ENCODE measurements at regions not wholly inside any gene's neighbourhood (a gene's known extent, or its start where the extent isn't known, plus 50 kb on each side); places are given as distances from the start of the nearest gene placed in this dataset.

DNA sequence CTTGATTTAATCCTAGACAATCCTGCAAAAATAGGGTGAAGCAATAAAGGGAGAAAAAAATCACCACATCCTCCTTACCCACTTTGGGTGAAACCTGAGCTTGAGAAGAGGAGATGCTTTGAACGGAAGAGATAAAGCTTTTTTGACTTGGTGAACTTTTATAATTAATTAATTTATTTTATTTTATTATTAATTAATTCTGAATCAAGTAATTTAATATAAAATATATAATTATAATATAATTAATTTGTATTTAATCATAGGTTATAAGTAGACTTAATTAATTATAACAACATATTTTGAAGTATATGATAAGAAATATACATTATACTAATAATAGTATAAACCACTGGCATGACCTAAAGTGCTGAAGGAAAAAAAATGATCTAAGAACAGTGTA lies 2164.8 kb downstream of the LRRC4C start:
- no peak for DNase-seq (ENCODE audit: low spot score)

DNA sequence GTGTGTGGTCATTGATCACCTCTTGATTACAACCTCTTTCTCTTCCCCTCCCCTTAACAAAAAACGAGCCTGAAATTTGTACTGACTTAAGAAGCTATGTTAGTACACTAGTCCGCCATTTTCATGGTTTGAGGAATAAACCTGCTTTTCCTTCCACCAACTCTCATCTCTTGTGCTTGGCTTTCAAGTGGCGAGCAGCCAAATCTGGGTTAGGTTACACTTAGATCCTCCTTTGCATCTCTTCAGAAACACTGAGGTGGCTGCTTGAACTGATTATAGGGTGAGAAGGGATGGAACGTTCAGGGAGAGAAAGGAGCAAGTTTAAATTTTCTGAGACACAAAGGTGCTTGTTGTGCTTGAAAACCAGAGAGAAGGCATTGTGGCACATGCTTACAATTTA lies 2171.4 kb downstream of the LRRC4C start:
- no peak for DNase-seq (ENCODE audit: low spot score)

DNA sequence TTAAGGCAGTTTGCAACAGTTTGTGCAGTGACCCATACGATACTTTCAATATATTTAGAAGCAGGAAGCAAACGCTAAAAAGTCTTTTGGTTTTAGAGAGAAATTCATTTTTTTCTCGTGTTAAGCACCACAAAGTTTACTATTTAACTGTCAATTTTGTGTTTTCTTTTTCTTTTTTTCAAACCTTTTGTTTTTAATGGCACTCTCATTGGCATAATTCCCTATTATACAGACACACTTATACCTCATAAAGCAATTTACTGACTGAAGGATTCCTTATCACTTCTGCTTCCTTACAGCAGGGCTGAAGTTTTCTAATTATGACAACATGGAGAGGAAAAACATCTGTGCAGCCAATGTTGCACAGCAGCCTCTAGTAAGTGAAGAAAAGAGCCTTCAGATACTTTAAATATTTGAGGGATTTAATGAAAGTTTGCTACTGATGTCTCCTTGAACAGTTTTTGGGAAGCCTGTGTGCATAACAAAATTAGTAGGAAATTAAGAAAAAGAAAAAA lies 2191.2 kb downstream of the LRRC4C start:
- DNase-seq (ENCODE audit: low spot score) = no peak

DNA sequence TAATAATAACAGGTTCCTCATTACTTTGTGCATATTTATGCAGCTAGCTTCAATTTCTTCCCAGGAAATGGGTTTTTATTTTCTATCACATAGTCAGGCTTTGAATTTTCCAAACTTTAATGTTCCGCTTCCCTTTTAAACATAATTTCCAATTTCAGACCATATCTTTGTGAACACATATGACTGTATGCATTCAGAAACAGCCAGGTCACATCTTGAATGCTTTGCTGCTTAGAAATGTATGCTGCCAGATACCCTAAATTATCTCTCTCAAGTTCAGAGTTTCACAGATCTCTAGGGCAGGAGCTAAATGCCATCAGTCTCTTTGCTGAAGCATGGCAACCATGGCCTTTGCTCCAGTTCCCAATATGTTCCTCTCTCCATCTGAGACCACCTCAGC lies 2203.8 kb downstream of the LRRC4C start:
- DNase-seq (ENCODE audit: low spot score) = no peak

DNA sequence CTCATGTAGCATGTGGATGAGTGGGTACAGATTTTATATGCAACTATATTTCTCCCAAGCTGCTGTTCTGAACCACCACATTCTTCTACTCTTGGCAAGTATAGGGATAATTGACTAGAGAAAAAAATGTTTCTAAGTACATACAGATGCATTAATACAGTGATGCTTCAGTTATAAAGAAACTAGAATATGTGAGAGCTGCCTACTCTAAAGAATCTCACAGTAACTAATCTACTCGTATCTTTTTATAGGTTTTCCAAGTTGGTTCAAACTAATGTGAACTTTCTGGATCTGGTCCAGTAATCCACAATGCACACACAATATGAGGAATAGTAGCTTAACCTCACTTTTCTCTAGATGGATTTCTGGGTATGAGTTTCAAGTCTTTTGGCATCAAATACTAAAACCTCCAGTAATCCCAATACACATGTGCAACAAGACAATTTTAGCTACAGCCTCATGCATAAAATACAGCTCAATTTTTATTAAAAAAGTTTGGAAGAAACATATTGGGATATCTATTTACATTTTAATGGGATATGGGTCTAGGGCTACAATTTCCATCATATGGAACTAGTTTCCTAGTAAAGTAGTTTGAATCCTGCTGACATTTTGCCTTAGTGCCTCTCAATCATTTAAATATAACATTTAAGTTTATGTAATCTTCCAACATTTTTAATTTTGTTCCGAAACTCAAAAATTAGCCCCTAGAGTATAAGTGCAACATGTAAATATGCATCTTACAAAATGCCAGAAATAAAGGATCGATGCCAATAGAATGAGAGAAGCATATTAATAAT lies 2209.7 kb downstream of the LRRC4C start:
- DNase-seq (ENCODE audit: low spot score) = no peak

DNA sequence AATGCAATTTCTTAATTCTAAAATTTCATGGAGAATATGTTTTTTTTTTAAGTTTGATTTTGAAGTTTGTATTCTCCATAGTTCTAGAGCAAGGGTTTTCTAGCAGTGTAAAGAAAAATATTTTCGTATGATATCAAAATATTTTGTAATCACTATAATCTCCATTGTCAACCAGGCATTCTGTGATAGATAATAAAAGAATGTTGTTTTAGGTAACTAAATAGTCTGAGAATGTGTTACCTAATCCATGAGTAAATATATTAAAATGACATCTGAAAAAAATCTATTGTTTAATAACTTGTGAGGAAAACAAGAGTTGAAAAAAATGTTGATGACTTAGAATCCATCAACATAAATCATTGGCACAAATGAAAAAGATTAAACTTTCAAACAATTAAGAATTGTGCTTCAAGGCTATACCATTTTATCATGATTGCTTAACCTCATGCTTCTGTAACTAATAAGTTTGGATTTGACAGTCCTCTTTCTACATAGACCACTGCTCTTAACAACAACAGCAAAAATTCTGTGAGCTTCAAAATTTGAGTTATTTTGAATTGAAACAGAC lies 2211.8 kb downstream of the LRRC4C start:
- no peak for DNase-seq (ENCODE audit: low spot score)

DNA sequence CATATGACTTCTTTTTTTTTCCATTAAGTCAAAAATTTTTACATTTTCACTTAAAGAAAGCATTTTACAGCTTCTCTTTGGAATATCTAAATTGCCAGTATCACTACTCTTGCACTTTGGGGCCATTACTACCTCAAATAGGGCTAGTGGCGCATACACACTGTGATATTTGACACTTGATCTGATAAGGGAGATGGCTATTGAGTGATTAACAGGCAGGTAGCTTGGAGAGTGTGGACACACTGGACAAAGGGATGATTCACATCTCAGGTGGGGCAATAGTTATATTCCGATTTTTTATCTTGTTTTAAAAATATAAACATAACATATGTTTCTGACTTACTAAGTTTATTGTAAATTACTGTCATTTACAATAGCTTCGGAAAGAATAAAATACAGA lies 2219.9 kb downstream of the LRRC4C start:
- no peak for DNase-seq (ENCODE audit: low spot score)

DNA sequence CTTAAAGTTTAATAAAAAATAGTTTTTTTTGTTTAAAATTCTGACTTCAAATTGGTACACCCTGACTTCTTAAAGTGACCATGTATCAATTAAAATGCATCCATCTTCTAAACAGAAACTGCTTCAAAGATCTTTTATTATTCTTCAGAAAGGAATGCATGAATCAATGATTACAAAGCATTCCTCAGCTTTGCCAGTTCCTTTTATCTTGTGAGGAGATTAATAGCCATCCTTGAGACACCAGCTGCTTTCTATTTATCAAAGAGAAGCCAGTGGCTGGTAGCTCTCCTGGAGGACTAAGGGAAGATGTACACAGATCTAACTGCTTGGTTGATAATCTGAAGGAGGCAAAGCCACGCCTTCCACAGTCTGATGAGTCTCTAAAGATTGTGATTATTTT lies 2222.5 kb downstream of the LRRC4C start:
- DNase-seq (ENCODE audit: low spot score) = no peak

DNA sequence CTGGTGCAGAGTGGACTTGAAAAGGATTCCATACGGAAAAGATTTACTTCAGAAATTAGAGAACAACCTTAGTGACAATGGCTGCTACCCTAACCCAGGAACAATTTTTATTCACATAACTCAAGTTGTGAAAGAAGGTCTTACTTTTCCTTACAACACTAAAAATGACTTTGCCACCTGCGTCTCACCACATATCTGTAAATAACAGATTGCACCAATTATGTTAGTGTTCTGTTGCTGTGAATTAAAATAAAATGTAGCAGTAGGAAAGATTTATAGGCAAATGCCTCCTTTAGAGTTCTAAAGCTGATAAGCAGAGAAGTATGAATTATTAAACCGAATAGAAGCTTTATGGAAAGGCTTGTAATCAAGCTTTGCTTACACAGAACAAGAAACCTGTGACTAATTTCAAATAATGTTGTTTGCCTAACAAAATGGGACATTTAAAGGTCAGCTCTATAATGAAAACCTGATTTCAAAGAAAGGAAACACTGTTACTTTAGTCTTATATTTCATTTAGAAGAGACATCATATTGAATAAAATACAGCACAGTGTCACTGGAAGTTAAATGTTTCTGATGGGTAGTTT lies 2237.8 kb downstream of the LRRC4C start:
- DNase-seq (ENCODE audit: low spot score) = no peak

DNA sequence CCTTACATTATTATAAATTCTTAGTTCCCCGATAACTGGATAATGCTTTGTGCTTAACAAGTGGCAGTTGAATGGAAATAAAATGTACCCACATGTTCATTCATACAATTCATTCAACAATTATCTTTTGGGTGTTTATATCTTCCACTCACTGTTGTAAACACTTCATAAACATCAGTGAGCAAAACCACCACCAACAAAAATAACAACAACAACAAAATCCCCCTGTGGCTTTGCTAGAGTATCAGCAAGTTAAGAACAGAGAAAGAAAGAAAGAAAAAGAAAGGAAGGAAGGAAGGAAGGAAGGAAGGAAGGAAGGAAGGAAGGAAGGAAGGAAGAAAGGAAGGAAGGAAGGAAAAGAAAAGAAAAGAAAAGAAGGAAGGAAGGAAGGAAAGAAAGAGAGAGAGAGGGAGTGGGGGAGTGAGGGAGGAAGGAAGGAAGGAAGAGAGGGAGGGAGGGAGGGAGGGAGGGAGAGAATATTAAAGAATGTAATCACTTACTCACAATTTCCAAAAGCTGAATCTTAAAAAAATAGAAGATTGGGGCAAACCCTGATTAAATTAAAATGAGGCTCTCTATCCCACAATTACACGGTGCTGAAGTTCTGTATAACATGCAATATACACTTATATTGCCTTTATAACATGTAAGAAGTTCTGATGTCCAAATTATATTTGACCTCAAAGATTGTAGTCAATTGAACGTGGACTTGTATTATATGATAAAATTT lies 2238.8 kb downstream of the LRRC4C start:
- DNase-seq (ENCODE audit: low spot score) = no peak

DNA sequence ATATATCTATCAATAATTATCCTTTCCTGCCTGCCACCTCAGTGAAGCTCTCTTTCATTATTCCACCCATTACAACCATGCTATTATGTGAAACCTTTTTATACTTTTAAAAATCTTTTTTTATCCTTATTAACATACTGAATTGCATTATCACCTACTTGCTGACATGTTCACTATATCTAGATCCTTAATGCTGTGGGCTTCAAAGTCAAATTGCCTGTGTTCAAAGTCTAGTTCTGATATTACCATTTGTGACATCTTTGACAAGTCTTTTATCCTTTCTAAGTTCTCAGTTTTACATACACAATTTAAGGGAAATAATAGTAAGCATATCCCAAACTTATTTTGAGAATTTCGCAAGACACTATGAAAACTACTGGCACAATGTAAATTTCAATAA lies 2239.4 kb downstream of the LRRC4C start:
- DNase-seq (ENCODE audit: low spot score) = no peak

DNA sequence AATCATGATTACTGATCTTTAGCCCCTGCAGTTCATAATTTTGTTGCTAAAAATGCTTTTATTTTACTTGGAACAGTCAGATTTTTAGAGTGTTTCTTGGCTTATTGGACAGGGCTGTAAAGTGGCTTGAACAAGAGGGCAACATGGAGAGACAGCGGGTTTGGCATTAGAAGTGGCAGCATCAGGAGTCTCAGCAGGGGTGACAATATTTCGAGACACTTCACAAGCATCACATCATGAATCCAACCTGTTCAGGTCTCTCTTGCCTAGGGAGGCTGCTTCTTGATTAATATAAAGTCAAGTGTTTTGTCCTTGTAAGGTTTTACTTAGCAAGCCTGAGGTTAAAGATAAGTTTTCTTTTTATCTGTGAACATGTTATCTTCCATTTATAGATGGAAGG lies 2249.5 kb downstream of the LRRC4C start:
- DNase-seq (ENCODE audit: low spot score) = no peak

DNA sequence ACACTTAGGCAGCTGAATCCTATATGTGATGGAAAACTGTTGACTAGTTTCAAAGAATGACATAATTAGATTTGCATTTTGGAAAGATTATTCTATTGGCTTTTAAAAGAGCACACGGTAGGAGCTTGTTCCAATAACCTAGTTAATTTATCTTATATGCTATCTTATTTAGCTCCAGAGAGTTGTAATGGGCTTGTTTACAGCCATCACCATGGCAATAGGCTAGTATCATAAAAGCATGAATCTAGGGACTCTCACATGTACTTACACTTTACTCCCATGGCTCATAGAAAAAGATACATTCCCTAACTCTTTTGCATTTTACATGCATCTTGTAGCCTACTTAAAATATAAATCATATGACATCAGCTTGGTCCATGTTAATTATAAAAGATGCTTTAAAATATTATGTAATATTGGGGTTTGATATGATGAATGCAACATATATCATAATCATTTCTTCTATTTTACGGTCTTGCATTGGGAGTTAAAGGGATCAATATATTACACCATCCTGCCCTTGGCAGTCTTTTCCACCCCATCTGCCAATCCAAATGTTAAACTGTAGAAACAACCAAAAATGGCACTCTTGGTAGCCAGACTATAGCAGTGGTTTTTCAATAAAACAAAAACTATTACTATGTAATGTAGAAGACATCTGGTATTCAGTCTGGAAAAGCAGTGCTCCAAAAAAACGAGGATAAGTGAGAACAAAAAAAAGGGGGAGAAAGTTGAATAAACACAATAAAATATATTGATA lies 2254.0 kb downstream of the LRRC4C start:
- DNase-seq (ENCODE audit: low spot score) = no peak

DNA sequence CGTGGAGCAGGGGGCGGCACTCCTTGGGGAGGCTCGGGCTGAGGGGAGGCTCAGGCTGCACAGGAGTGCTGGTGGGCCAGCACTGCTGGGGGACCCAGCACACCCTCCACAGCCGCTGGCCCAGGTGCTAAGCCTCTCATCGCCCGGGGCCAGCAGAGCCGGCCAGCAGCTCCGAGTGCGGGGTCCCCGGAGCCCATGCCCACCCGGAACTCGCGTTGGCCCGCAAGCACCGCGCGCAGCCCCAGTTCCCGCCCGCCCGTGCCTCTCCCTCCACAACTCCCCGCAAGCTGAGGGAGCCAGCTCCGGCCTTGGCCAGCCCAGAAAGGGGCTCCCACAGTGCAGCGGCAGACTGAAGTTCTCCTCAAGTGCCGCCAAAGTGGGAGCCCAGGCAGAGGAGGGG lies 2266.8 kb downstream of the LRRC4C start:
- no peak for DNase-seq (ENCODE audit: low spot score)

DNA sequence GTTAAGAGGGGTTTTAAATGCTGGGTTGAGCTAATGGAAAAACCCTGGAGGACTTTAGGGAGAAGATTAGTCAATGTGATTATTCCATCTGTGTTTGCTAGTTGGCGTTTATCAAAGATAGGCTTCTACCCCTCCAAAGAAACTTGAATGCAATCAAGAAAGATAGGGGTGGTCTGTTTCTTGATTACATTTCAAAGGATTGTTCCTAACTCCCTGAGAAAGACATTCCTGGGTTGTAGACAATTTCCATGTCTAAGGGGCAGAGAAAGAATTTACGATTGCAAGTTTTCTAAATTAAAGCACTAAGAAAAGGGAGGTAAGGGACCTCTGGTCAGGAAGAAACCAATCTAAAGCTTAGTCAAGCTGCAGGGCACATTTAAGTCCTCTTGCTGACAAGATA lies 2268.7 kb downstream of the LRRC4C start:
- no peak for DNase-seq (ENCODE audit: low spot score)

DNA sequence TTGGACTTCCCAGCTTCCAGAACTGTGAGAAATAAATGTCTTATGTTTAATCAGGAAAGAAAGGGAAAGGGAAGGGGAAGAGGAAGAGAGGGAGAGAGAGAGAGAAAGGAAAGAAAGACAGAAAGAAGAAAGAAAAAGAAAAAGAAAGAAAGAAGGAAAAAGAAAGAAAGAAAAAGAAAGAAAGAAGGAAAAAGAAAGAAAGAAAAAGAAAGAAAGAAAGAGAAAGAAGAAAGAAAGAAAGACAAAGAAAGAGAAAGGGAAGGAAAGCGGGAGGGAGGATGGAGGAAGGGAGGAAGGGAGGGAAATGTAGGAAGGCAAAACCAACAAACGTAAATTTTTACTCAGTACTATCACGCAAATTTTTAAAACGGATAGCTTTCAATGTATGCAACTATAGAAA lies 2281.8 kb downstream of the LRRC4C start:
- no peak for DNase-seq (ENCODE audit: low spot score)

DNA sequence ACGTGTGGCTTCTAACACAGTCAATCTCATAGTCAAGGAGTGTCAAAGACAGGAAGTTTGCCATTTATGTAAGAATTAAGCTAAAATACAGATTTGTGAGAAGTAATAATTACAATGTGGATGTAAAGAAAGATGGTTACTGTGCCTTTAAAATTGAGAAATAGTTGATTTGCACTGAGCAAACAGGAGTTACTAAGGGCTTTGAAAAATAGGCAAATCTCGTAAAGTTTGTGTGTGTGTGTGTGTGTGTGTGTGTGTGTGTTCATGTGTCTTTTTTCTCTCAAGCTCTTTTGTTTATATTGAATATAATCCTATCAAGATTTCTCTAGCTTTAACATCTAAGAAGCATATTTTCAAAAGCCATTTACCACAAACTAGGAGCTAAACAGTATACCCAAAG lies 2284.5 kb downstream of the LRRC4C start:
- no peak for DNase-seq (ENCODE audit: low spot score)

DNA sequence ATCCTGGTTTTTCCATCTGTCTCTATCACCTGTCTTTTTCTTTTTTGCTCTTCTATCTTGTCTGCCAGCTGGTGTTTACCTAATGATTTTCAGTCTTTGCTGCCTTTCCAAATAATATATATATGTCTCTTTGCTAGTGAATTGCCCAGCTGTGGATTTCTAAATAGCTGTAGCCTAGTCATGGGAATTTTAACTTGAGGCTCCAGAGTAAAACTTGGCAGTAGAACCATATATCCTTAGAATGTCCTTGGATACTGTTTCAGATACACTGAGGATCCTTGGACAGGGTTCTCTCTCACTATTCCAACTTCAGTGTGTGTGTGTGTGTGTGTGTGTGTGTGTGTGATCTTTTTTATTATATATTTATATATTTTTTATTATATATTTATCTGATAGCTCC lies 2285.3 kb downstream of the LRRC4C start:
- no peak for DNase-seq (ENCODE audit: low spot score)

DNA sequence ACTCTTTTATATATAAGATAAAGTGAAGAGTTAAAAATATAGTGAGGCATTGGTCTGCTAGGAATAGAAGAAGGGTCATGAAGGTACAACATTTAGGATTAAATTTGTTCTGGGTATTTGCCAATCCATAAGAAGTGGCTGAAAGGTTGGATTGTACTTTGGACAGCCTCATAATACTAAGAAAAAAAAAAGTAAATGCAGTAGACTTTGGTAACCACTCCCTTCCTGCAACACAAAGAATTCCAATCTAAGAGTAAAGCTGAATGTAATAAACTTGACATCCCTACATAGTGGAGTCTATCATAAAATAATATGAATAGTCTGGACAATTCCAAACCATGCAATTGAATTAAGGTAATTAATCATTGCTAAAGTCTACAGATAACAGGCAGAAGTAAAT lies 2294.4 kb downstream of the LRRC4C start:
- DNase-seq (ENCODE audit: low spot score) = no peak

DNA sequence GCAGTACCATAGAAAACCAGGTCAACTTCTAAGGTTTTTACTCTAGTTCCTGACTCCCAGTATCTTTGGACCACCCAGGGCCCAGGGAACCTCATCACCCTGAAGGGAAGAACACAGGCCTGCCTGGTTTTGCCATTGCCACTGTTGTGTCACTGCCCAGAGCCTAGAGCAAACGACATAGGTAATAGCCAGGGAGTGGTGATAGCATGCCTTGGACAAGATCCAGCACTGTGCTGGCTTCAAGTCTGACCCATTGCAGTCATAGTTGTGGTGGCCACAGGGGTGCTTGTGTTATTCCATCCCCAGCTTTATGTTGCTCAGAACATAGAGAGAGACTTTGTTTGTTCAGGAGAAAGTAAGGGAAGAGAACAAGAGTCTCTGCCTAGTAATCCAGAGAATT lies 2310.2 kb downstream of the LRRC4C start:
- no peak for DNase-seq (ENCODE audit: low spot score)

DNA sequence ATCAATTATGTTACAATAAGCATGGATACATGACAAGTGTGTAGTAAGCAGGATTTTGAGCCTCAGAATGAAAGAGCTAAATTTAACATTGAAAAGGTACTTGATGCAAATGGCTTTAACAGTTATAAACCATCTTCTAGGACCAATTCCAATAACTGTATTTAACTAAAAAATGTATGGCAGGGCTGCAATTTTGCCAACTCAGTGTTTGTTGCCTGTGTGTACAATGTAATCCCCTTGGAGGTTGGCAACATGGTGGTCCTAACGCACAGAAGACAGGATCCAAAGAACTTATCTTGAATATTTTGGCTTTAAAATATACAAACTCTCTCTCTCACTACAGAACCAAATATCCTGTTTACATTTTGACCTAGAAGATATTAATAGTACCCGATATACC lies 2314.1 kb downstream of the LRRC4C start:
- DNase-seq (ENCODE audit: low spot score) = no peak

Measured in globus pallidus (tissue), 1 donor.